ENCODE measurements at regions not wholly inside any gene's neighbourhood (a gene's known extent, or its start where the extent isn't known, plus 50 kb on each side); places are given as distances from the start of the nearest gene placed in this dataset.

- DNase-seq = no peak
Measured at GRCh38 chr10:10930979-10931743, 86.5 kb upstream of the CELF2 start.

- no peak for DNase-seq
Measured at GRCh38 chr10:10935032-10935431, 82.6 kb upstream of the CELF2 start.

- no peak for DNase-seq
Measured at GRCh38 chr10:10938676-10939075, 79.0 kb upstream of the CELF2 start.

- DNase-seq = no peak
Measured at GRCh38 chr10:10941127-10941730, 76.4 kb upstream of the CELF2 start.

- no peak for DNase-seq
Measured at GRCh38 chr10:10942441-10942840, 75.2 kb upstream of the CELF2 start.

- no peak for DNase-seq
Measured at GRCh38 chr10:10946081-10946480, 71.6 kb upstream of the CELF2 start.

GRCh38 chr10:10946801-10947200 is 70.9 kb upstream of the CELF2 start:
- no peak for DNase-seq

GRCh38 chr10:10951675-10952074 is 66.0 kb upstream of the CELF2 start:
- DNase-seq = no peak

GRCh38 chr10:10952800-10953199 is 64.9 kb upstream of the CELF2 start:
- DNase-seq = no peak

GRCh38 chr10:10956681-10957542 is 60.8 kb upstream of the CELF2 start:
- DNase-seq = no peak

GRCh38 chr10:10958041-10958440 is 59.6 kb upstream of the CELF2 start:
- no peak for DNase-seq

GRCh38 chr10:10959666-10960065 is 58.0 kb upstream of the CELF2 start:
- DNase-seq = no peak

- DNase-seq = no peak
Measured at GRCh38 chr10:10960534-10960933, 57.1 kb upstream of the CELF2 start.

- no peak for DNase-seq
Measured at GRCh38 chr10:10961072-10961471, 56.6 kb upstream of the CELF2 start.

- DNase-seq = no peak
Measured at GRCh38 chr10:10967029-10967428, 50.6 kb upstream of the CELF2 start.

- DNase-seq = no peak
Measured at GRCh38 chr10:10967581-10968256, 50.0 kb upstream of the CELF2 start.

Measured in amniotic stem cell (primary cell).